ENCODE measurements at regions not wholly inside any gene's neighbourhood (a gene's known extent, or its start where the extent isn't known, plus 50 kb on each side); places are given as distances from the start of the nearest gene placed in this dataset.
"Not testable (repeated sequence)": the region's sequence is repeated elsewhere in the genome, so short reads cannot be mapped to it uniquely, and the experiment has no call there.

DNA sequence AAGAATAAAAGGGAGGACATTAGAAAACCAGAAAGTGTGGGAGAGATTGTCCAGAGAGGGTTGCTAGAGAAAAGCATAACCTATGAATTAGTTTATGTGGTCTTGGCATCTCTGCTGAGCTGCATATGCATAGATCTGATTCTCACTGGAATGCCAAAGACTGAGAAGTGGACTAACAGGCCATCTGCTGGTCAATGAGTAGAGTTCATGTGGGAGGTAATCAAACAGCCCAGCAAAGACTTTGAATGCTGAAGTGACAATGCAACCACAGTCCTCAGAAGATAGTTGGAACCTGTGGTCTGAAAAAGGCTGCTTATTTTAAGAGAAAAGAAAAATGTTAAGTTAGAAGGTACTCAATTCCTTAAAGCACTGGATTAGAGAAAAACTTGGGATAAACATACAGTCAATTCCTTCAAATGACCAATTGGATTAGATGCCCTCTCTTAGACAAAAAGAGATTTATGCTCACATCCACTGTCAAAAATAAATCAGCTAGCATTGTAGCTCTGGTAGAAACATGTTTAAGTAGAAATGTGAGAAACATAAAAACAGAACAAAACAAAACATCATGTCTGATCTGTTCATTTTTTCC is 382.8 kb downstream of the AMY1C start:
- Histone ChIP-seq H3K27ac (no peak overlapping the region), H3K4me3 (no peak overlapping the region)

DNA sequence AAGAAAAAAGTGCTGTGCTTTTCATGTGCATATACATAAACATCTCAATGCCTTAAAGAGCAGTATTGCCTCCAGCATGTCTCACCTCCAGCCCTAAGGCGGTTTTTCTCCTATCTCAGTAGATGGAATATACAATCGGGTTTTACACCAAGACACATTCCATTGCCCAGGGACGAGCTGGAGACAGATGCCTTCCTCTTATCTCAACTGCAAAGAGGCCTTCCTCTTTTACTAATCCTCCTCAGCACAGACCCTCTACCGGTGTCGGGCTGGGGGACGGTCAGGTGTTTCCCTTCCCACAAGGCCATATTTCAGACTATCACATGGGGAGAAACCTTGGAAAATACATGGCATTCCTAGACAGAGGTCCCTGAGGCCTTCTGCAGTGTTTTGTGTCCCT is 385.3 kb downstream of the AMY1C start:
- not testable (repeated sequence) for H3K4me3 ChIP-seq, H3K27ac ChIP-seq

DNA sequence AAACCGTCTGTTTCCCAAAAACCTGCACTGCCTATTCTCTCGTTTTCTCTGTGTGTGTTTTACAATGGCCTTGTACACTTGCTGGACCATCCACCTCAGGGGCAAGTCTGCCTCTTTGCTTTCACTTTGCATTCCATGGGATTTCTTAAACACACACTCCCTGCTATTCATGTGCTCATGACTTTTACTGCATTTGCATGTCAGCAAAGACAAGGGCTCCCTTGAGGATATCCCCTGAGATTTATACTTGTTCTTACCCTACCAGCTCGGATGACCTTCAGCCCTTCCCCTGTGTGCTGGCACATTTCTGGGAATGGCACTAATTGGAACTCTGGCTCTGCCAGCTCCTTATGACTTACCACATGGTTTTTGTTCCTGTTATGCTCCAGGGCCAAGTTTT is 386.9 kb downstream of the AMY1C start:
- Histone ChIP-seq H3K27ac (no peak overlapping the region), H3K4me3 (no peak overlapping the region)

DNA sequence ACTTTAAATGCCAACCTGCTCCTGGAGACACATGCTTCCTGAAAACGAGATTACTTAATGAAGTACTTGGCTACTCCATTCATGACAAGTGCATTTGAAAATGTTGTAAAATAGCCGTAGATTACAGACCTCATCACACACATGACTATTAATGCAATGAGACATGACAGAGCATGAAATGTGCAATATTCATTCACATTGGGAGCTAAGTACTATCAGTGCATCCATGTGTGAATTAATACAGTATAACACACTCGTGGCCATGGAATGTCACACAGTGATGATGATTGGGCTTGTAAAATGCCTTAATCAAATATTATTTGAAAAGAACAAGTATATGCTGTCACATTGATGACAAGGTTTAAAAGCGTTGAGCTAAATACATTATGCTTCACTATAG is 407.0 kb downstream of the AMY1C start:
- H3K27ac ChIP-seq = no peak overlapping the region
- H3K4me3 ChIP-seq = no peak overlapping the region

DNA sequence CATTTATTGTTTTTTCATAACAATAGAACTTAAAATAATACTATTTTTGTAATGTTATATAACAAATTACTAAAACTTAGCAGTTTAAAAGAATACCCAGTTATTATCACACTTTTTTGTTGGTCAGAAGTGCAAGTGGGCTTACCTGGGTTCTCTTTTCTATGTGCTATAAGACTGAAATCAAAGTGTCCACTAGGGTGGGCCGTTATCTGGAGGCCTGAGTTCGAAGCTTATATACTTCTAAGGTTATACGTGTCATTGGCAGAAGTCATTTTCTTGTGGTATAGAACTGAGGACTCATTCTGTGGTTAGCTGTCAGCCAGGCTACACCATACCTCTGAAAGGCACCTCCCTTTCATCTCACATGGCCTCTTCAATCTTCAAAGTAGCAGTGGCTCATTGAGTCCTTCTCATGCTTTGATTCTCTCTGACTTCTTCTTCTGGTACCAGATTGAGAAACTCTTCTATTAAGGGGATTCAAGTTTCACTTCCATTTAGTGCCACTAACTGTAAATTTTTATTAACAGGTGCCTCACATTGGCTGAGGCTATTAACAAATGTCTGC is 414.3 kb downstream of the AMY1C start:
- Histone ChIP-seq H3K4me3 (no peak overlapping the region), H3K27ac (no peak overlapping the region)

DNA sequence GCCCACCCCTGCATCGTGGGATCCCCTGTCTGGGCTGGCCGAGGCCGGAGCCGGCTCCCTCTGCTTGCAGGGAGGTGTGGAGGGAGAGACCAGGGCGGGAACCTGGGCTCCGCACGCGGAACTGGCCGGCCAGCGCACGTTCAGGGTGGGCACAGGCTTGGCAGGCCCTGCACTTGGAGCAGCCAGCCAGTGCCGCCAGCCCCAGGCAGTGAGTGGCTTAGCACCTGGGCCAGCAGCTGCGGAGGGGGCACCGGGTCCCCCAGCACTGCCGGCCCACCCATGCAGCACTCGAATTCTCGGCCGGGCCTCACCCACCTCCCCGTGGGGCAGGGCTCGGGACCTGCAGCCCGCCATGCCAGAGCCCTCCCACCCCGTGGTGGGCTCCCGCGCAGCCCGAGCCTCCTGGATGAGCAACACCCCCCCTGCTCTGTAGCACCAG is 422.6 kb downstream of the AMY1C start:
- Histone ChIP-seq H3K27ac (no peak overlapping the region), H3K4me3 (no peak overlapping the region)

DNA sequence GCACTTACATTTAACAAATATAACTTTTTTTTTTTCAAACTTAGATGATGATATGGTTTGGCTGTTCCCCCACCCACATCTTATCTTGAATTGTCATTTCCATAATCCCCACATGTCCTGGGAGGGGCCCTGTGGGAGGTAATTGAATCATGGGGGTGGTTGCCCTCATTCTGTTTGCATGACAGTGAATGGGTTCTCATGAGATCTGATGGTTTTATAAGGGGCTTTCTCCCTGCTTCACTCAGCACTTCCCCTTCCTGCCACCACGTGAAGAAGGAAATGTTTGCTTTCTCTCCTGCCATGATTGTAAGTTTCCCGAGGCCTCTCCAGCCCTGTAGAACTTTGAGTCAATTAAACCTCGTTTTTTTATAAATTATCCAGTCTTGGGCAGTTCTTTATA is 432.6 kb downstream of the AMY1C start:
- H3K27ac ChIP-seq = no peak overlapping the region
- no peak overlapping the region for H3K4me3 ChIP-seq

DNA sequence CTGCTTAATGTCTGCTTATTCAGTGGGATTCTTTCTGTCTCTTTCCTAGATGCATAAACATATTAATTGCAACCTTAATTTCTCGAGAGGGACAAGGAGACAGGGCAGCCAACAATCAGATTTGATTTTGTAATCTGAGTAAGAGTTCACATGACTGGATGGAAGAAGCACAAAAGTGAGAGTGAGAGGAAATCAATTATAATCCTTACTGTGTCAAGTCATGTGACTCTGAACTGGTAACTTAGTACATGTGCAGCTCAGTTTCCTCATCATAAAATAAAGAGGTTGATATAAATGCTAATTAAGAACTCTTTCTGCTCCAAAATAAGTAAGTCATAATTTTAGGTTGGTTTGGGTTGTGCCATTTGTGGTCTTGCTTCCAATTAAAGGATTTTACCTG is 439.5 kb downstream of the AMY1C start:
- no peak overlapping the region for H3K27ac ChIP-seq
- no peak overlapping the region for H3K4me3 ChIP-seq

DNA sequence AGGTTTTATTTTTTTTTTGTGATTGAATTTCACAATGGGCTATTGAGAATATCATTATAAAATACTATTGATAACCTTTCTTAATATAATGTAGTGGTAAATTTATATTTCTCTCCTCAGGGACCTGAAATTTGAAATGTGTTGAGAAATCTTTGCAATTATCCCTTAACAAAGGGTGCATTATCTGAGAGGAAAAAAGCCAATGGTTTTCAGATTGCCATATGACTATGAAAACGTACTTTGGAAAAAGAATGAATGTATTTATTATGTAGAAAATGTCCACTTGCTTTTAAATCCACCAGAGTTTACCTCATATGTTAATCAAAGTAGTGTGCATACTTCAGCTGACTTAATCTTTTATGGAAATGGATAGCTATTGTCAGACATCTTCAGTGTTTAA is 441.1 kb downstream of the AMY1C start:
- Histone ChIP-seq H3K27ac (no peak overlapping the region), H3K4me3 (no peak overlapping the region)

DNA sequence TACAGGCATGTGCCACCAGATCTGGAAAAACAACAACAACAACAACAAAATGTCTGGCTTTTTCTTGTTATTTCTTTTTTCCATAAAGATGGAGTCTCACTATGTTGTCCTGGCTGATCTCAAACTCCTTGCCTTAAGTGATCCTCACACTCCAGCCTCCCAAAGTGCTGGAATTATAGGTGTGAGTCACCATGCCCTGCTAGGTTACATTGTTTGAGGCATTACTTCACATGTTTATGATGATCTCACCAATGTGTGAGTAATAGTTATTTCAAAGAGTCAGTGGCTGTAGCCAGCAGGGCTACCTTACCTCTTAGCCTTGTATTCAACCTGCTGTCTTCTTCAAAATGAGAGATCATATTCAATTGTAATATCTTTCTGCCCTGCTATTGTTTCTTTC is 445.7 kb downstream of the AMY1C start:
- H3K27ac ChIP-seq = no peak overlapping the region
- H3K4me3 ChIP-seq = no peak overlapping the region

DNA sequence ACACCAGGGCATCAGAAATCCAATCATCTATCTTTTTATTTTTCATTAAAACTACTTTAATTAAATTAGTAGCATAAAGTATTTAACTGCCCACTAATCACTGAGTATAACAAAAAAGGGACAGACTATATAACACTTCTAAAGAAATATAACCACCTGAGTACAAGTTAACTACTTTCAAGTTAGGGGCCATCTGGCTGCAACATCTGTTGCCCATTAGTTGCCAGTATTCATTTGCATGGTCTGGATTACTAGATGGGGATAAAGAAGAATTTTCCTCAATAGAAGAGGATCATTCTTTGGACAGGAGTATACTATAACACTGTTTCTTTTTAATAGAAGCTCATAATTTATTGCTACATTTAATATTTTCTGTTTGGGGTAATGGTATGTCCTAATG is 446.4 kb downstream of the AMY1C start:
- Histone ChIP-seq H3K27ac (no peak overlapping the region), H3K4me3 (no peak overlapping the region)

DNA sequence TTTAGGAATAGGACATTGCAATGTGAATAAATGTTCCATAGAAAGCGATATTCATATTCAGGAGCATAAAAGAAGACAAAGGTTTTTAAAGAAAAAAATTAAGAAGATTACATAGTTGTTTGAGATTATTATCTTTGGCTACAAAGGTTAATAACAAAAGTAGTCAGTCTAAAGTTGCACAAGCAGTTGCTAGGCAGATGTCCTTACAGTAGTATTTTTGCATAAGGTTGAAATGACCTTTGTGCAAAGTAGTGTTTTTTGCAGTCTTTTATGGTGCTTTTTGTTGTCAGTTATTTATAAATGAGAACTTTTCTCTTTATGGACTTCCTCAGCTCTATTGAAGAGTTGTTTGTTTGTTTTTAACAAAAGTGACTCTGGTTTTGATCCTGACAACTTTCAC is 447.8 kb downstream of the AMY1C start:
- no peak overlapping the region for H3K27ac ChIP-seq
- H3K4me3 ChIP-seq = no peak overlapping the region

DNA sequence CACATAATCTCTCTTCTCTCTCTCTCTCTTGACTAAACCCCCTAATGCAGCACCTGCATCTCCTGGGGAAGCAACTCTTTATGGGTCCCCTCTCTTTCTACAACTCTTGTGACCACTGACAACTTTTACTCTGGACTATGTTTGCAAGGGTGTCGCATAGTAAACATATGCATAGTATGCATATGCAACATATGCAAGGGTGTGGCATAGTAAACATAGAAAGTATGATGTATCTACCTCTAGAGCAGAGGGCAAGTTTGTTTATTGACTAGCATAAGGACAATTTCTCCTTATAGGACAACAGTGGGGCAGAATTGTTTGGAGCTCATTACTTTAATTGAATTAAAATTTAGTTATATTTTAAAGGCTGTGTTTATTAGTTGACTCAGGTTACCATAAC is 462.5 kb downstream of the AMY1C start:
- no peak overlapping the region for H3K27ac ChIP-seq
- no peak overlapping the region for H3K4me3 ChIP-seq

DNA sequence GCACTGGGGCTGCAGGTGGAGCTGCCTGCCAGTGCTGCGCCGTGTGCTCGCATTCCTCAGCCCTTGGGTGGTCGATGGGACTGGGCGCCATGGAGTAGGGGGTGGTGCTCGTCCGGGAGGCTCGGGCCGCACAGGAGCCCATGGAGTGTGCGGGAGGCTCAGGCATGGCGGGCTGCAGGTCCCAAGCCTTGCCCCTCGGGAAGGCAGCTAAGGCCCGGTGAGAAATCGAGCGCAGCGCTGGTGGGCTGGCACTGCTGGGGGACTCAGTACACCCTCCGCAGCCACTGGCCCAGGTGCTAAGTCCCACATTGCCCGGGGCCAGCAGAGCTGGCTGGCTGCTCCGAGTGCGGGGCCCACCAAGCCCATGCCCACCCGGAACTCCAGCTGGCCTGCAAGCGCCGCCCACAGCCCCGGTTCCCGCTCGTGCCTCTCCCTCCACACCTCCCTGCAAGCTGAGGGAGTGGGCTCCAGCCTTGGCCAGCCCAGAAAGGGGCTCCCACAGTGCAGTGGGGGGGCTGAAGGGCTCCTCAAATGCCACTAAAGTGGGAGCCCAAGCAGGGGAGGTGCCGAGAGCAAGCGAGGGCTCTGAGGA is 467.8 kb downstream of the AMY1C start:
- H3K27ac ChIP-seq, H3K4me3 ChIP-seq: not testable (repeated sequence)

DNA sequence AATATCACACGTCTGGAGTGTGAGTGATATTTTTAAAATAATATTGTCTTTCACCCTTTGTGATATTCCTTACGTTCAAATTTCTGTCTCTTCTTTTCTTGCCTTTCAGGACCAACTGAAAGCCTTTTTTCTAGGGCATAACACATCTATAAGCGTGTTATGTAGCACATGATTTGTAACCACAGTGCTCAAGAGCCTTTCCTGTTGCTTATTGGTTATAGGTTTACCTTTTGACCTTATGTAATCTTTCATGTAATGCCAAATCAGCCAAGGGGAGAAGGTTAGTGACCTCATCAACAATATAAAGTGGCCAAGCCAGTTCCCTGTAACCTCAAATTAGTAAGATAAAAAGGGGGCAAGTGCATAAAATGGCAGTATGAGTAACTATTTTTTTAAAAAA is 480.2 kb downstream of the AMY1C start:
- H3K27ac ChIP-seq = no peak overlapping the region
- H3K4me3 ChIP-seq = no peak overlapping the region

DNA sequence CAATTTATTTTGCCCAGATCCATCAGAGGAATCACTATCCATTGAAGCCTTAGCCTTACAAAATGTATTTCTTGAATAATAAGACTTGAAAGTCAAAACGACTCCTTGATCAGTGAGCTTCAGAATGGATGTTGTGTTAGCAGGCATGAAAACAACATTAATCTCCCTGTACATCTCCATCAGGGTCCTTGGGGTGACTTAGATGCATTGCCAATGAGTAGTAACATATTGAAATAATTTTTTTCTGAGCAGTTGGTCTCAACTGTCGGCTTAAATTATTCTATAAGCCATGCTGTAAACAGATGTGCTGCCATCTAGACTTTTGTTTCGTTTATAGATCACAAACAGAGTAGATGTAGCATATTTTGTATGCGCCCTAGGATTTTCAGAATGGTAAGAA is 482.0 kb downstream of the AMY1C start:
- H3K27ac ChIP-seq = no peak overlapping the region
- H3K4me3 ChIP-seq = no peak overlapping the region

DNA sequence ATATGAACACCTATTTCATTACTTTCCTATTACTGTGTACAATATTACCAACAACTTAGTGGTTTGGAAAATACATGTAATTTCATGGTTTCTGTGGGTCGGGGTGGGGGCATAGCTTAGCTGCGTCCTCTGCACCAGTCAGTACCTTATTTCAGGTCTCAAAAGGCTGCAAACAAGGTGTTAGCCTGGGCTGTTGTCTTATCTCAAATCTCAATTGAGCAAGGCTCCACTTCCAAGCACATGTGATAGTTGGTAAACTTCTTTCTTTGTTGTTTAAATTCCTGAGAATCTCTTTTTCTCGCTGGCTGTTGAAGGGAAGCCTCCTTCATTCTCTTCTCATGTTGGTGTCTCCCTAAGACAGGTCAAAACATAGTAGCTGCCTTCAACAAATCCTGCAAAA is 485.4 kb downstream of the AMY1C start:
- Histone ChIP-seq H3K4me3 (no peak overlapping the region), H3K27ac (no peak overlapping the region)

DNA sequence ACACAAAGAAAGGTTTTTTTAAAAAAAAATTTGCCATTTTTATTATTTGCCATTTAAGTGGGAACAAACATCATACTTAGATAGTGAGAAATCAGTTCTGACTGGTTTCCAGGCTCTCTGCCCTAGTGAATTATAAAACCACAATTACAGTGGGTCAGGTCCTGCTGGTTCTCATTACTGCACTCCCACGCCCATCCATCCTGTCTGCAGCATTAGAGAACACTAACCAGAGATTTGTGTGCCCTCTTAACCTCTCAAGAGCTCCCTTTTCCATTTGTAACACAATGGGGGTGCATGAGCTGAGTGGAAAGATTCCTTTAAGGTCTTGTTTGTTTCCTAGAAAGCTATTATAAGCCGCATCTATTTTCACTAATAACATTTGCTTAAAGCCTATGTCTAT is 489.3 kb downstream of the AMY1C start:
- no peak overlapping the region for H3K4me3 ChIP-seq
- H3K27ac ChIP-seq = no peak overlapping the region

DNA sequence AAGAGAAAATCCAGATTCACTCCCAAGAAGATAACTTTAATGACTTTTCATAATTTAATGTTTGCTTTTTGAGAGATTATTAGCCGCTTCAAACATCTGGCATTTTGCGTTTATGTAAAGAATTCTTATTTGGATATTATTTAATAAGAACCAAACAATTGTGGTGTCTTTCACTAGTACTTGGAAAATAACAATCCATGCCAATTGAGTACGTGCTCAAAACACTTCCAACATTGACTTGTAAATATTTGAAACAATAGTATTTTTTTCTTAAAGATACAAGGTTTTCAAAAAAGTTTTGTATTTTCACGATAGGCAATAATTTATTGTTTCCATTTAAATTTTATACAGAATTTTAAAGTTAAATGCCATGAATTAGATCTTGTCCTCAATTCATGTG is 498.7 kb downstream of the AMY1C start:
- H3K4me3 ChIP-seq = no peak overlapping the region
- H3K27ac ChIP-seq = no peak overlapping the region

DNA sequence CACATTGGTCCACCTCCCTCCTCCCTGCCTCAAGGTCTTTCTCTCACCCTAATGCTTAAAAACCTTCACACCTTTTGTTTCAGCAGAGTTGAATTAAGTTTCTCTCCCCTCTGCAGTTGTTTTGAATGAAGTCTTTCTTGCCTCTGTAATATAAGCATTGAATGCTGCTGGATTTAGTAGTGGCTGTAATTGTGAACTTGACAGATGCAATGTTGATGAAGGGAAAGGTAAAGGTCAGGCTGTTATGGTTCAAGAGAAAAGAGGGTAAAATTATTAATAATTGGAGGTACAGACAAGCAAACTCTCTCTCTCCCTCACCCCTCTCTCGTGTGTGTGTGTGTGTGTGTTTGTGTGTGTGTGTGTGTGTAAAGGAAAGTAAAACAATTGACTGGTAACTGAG is 509.8 kb downstream of the AMY1C start:
- H3K27ac ChIP-seq = no peak overlapping the region
- H3K4me3 ChIP-seq = no peak overlapping the region

DNA sequence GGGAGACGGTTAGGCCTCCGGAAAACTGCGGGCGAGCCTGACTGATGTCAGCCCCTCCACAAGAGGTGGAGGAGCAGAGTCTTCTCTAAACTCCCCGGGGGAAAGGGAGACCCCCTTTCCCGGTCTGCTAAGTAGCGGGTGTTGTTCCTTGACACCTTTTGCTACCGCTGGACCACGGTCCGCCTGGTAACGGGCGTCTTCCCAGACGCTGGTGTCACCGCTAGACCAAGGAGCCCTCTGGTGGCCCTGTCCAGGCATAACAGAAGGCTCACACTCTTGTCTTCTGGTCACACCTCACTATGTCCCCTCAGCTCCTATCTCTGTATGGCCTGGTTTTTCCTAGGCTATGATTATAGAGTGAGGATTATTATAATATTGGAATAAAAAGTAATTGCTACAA is 513.4 kb downstream of the AMY1C start:
- not testable (repeated sequence) for H3K27ac ChIP-seq, H3K4me3 ChIP-seq

DNA sequence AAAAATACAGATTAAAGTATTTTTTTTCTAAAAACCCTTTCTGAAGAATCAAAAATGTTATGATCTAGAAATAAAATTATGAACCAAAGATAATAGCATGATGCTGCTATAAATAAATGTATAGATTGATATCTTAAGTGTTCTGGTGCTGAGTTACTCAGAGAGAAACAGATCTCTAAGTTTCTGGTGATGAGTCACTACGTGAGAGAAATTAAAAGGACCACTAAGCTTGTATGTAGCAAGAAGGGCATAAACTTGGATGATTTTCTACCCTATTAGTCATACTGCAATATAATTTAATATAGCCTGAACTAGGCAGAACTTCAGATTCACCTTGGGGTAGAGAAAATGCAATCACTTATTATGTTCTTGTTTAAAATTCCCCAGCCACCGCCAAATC is 514.8 kb downstream of the AMY1C start:
- Histone ChIP-seq H3K4me3 (no peak overlapping the region), H3K27ac (no peak overlapping the region)

Data from skin epidermis (tissue), 12 donors.